ENCODE measurements at regions not wholly inside any gene's neighbourhood (a gene's known extent, or its start where the extent isn't known, plus 50 kb on each side); places are given as distances from the start of the nearest gene placed in this dataset.
"Not testable (repeated sequence)": the region's sequence is repeated elsewhere in the genome, so short reads cannot be mapped to it uniquely, and the experiment has no call there.

DNA sequence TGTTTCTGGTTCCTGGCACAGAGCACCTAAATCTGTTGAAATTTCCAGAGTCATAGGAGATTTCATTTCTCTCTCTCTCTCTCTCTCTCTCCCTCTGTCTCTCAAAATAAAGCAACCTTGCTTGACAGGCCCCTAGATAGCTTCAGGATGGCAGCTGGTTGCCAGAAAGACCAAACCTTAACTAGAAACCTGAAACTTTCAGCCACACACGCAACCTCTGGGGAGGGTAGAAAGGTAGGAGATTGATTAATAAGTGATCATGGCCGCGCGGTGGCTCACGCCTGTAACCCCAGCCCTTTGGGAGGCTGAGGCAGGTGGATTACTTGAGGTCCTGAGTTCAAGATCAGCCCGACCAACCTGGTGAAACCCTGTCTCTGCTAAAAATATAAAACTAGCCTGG, 1885.4 kb upstream of the CELF4 start:
- DNase-seq: no peak

DNA sequence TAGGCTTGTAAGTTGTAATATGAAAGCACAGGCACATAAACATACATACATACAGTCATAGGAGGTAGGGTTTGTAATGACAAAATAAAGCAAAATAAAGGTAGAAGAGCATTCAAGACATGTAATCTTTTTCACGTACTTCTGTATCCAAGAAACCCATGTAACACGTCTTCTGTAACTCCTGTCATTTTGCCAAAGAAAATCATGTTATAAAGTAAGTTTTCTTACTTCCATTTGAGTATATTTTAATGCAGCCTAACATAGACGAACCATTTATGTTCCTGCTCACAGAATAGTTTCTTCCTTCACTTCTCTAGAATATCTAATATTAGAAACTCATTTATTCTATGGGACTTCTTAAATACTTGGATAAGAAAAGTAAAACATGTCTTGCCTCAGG, 1884.0 kb upstream of the CELF4 start:
- no peak for DNase-seq

DNA sequence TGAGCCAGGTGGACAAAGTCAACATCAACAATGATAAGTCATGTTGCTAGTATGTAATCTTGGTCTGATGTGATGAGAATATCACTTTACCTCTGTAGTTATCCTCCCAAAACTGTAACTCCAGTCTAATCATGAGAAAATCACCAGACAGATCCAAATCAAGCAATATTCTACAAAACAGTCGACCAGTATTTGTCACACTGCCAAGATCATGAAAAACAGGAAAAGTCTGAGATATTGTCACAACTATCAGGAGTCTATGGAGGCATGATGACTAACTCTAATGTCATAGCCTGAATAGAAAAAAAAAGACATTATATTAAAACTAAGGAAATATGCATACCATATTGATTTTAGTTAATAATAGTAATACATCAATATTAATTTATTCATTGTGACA, 1883.3 kb upstream of the CELF4 start:
- DNase-seq: no peak

DNA sequence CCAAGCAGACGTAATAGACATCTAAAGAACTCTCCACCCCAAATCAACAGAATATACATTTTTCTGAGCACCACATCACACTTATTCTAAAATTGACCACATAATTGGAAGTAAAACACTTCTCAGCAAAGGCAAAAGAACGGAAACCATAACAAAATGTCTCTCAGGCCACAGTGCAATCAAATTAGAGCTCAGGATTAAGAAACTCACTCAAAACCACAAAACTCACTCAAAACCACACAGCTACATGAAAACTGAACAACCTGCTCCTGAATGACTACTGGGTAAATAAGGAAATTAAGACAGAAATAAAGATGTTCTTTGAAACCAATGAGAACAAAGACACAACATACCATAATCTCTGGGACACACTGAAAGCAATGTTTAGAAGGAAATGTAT, 1879.4 kb upstream of the CELF4 start:
- not testable (repeated sequence) for DNase-seq

DNA sequence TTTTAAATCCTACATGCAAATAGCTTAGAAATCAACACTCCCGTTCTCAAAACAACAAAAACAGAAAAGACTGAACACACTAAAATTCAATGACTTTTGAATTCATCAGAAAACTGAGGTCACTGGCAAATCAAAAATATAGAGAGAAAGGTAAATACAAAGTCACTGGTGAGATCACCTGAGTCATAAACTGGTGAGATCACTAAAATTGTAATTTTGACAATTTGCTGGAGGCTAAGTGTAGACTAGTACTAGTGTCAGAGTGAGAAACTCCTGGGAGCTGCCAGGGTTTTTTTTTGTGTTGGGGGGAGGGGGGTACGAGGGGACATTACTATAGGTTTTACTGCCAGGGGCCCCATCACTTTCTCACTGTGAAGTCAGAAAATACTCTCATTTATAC, 1876.0 kb upstream of the CELF4 start:
- DNase-seq: no peak

DNA sequence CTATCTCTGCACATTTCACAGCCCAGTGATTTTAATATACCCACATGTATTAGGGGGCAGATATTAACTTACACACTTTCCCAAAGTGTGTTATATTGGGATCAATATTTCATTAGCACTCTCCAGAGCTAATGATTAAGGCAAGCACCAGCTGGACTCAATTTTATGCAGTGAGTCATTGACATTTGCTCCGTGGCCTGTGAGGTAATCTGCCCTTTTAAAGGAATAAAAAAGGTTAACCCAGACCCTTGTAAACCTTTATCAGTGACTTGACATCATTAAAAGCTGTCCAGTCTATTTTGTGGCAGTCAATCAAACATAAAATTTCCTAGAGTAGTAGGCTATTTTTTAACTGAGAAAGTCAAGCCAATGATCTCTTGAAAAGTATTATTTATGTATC, 1870.4 kb upstream of the CELF4 start:
- DNase-seq: no peak

DNA sequence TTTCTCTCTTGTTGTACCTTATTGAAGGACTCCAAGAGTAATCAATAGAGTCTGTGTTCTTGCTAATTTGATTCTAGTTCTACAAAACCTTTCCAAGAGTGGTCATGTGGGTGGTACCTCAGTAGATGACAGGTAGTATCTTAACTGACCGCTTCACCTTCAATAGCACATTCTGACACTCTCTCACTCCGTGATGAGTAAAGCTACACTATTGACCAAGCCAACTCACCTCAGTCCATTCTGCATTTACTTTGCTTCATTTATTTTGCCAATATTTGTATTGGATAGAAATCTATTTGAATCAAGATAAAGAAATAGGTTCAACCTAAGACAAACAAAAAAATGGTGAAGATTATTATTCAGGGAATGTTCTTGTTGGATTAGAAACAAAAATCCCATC, 1869.6 kb upstream of the CELF4 start:
- no peak for DNase-seq

DNA sequence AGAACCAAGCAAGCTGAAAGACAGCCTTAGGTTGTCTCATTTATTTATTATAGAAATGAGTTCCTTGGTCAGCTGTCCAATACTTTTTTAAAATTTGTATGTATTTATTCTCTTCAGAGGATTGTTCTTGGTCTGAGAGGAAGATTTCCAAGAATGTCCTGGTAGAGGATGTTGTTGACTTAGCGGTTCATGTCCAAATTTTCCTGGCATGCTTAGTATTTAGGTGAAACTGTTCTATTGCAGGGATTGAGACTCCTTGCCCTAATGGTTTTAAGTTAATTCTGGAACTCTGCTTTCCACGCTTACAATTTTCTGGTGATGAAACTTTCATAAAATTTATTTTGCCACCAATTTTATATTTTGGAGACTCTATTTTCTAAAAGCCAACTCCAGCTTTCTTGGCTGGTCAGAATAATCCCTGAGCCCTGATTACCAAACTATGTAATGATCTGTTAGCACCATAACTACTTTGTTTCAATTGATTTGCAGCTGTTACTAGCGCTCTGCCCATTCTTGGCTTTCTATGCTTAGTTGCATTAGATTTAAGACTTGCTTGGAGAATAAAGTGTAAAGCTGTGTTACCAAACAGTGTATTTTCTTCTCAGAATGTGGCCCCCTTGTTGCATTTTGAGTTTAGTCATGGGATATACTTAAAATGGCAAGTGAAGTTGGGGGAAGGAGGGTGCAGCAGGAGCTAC, 1868.8 kb upstream of the CELF4 start:
- no peak for DNase-seq

DNA sequence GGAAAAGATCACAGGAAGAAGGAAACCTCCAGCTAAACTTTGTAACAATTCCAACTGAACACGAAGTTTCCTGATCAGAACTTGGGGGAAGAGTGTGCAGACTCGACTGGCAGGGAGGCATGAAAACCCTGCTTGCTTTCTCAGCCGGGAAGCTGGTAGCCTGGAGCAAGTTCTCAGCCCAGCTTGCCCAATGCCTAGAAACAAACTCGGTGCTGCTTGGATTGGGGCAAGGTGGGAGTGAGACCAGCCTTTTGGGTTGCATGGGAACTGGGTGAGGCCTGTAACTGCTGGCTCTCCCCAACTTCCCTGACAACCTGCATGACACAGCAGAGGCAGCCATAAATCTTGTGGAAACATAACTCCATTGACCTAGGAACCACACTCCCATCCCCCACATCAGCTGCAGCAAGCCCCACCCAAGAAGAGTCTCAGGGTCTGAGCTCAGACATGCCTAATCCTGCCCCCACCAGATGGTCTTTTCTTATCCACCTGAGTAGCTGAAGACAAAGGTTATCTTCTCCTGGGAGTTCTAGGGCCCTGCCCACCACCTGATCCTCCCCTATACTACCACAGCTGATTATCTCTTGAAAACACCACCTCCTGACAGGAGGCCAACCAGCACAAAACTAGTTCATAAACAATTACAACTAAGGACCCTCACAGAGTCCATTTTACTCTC, 1859.7 kb upstream of the CELF4 start:
- no peak for DNase-seq

DNA sequence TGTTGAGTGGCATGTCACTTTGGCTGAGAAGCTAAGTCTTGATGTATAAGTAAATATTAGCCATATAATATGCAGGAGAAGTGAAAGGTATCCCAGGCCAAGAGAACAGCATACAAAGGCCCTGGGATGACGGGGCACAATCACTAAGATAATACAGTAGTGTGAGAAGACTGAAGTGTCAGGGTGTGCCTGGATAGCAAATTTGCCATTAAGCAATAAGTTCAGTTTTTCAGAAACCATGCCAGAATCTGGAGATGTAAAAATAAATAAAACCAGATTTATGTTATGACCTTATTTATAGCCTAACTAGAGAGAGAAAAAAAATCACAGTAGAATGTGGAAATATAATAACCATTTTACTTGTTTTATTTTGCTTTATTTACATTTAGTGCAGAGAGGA, 1858.7 kb upstream of the CELF4 start:
- no peak for DNase-seq

DNA sequence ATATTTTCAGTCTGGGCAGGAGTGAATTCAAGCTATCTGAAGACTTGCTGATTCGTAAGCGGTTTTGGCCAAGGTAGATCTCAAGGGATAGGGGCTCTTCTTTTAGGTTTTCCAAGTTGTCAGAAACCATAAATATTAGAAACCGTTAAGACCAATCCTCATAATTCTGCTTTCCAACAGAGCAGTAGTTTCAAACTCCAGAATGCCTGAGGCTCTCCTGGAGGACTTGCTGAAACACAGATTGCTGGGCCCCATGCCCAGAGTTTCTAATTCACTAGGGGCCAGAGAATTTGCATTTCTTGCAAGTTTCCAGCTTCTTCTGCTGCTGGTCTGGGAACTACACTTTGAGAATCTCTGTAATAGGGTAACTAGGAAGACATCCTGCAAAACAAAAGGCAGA, 1855.7 kb upstream of the CELF4 start:
- no peak for DNase-seq

DNA sequence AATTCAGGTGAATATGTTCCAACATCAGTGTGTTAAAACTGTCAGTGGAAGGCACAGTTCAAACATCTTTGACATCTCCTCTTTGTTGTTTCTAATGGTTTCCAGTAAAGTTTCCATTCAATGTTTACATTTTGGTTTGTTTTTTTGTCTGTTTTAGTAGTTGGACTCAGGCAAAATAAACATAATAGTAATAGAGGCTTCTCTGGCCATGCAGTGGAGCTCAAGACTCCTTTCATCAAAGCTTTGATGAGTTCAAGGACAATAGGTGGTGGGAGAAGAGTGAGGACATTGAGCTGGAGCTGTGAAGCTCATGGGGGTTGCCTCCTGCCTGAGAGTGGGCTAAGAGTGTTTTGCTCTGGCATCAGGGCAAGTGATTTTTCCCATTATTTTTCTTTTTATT, 1853.7 kb upstream of the CELF4 start:
- no peak for DNase-seq

DNA sequence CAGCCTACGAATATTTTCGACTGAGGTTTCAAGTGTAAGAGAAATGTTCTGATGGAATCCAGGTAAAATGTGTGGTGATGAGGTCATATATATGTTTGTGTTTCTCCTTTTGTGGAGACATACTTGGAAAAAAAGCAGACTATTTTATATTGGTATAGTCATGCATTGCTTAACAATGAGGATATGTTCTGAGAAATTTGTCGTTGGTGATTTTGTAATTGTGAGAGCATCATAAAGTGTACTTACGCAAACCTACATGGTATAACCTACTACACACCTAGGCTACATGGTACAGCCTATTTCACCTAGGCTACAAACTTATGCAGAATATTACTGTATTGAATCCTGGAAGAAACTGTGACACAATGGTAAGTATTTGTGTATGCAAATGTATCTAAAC, 1849.9 kb upstream of the CELF4 start:
- no peak for DNase-seq

DNA sequence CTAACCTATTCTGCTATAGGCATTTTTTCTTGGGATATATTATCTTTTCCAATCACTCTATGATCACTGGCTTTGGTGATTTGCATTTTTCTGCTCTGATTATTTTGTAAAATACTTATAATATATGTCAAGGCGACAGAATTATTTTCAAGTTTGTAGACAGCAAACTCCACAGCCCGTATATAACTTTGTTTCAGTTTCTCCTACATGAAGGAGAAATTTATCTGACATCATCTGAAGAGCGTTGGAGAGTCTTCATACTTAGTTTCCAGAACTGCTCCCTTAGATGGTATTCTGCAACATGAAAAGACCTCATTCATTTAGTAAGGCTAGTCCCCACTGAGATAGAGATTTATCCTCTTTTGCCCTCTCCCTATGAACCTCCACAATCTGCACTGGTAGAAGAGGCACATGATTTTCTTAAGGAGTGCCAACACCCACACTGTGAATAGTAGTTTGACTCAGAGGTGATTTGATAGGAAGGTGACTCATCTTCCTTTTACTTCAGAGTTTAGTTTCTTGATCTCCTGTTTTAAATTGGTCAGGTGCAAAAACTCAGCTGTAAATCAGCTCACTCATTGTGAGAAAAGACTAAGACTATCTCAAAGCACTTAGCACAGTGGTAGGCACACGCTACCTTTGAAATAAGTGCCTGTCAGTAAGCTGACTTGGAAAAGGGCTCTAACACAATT, 1848.6 kb upstream of the CELF4 start:
- DNase-seq: no peak

DNA sequence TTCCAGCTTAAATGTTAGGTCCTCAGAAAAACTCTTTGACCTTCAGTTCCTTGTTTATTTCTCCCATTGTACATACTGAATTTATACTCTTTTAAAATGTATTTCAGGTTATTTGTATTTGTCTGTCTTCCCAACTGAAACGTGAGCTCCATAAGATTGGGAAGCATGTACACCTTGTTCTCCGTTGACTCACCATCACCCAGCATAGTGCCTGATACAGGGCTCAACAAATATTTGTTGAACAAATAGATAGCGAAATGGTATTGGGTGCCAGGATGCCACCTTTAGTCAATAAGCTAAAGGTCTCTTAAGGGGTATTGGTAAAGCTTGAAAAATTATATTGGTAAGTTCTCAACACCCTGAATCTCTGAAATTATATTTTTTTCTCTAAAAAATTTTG, 1841.3 kb upstream of the CELF4 start:
- no peak for DNase-seq

DNA sequence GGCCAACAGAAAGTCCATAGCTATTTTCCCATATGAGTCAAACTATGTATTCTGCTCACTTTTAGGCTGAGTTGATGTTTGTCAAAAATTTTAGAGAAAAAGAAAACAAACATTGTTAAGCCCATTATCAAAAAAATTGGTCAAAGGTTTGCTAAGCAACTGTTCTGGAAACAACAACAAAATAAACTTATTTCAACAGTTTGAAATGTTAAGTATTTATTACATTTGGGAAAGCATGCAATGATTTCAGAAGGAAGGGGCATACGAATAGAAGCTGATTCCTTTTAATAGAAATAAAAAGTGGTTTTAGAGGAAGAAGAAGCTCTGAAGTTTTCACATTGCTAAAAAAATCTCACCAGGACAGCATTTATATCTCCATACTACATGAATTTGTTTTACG, 1837.5 kb upstream of the CELF4 start:
- DNase-seq: no peak

DNA sequence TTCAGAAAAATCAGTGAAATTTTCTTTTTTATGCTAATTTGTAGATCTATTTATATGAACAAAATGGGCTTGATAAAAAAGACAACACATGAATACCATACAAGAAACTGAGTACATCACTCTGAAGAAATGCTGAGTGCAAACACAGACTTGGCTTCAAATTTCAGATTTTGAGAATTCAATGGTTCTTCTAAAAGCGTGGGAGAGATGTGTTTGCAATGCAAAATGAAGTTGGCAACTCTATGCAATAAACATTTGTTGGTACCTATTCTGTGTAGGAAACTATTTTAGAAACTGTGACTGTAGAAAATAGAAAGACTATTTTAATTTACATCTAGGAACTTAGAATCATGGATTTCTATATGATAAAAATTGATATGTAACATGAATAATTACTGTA, 1834.1 kb upstream of the CELF4 start:
- no peak for DNase-seq

DNA sequence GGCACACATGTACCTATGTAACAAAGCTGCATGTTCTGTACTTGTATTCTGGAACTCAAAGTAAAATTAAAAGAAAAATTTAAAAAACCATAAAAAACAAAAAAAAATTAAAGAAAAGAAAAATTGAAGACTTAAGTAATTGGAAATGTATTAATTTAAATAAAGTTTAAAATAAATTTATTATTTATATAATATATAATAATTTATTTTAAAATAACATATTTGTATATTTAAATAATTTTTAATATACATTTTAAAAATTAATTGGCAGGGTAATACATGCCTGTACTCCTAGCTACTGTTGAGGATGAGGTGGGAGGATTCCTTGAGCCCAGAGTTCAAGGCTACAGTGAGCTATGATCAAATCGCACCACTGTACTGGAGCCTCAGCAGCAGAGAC, 1830.6 kb upstream of the CELF4 start:
- no peak for DNase-seq

DNA sequence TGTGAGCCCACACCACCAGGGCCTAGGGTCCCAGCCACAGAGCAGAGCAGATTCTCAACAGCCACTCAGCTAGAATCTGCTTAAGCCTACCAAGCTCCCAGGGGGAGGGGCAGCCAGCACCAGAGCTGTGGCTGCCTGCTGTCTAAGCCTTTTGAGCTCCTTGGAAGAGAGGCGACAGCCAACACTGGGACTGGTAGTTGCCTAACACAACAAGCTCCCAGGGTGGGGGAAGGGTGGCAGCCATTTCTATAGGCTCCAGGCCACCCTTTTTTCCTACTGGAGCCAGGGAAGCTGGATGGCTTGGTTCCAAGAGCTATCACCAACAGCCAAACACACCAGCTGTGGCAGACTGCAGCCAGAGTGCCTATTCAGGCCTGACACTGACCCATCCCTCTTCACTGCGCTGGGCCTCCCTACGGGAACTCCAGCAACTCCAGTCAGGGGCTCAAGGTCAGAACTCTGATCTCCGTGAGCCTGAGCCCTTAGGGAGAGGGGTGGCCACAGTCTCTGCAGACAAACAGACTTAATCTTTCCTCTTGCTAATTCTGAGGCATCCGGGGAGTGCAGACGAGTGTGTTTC, 1824.3 kb upstream of the CELF4 start:
- DNase-seq: no peak

DNA sequence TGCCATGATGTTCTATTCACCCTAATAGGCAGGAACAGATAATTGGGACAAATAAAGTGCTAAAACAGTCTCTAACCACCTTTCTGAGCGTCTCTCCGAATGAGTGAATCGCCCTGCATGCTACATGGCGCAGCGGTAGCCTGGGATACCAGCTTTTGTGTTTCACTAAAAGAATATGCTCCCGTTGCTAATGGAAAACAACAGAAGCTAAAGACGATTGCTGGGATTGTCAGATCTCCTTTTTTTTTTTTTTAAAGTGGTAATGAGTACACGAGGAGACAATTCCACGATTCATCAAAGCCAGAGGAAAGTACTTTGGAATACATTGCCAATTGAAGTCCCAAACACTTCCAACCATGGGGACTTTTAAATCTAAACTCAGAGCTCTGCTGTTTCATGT, 1815.3 kb upstream of the CELF4 start:
- no peak for DNase-seq

DNA sequence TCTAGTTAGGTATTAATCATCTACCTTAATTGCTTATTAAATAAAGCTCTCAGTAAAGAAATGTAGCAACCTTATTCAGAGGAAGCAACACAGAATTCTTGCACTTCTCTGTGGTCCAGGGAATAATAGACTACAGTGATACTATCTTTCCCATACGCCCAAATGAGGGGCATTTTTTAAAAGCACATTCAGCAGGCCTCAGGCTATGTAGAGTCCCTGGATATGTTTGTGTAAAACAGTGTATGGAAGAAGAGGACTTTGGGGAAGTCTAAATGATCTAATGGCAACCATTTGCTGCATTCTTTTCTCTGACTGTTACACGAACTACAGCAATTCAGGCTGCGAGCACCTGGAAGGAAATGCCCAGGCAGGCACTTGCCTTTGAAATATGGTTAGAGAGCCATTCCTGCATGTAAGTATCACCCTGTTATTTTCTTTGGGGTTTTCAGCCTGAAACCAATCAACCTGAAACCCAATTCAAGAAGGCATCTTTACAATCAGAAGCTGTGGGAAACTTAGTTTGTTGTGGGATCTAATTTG, 1814.7 kb upstream of the CELF4 start:
- no peak for DNase-seq

DNA sequence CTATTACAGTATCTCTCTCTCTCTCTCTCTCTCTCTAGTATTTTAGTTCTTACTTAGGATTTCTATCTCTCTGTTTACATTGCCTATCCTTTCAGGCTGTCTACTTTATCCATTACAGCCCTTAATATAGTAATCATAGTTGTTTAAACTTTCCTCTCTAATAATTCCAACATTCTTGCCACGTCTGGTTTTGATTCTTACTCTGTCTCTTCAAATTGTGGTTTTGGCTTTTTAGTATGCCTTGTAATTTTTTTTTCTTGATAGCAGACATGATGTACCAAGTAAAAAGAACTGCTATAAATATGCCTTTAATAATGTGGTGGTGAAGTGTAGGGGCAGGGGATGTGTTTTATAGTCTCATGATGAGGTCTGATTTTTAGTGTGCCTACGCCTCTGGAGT, 1809.5 kb upstream of the CELF4 start:
- DNase-seq: no peak

DNA sequence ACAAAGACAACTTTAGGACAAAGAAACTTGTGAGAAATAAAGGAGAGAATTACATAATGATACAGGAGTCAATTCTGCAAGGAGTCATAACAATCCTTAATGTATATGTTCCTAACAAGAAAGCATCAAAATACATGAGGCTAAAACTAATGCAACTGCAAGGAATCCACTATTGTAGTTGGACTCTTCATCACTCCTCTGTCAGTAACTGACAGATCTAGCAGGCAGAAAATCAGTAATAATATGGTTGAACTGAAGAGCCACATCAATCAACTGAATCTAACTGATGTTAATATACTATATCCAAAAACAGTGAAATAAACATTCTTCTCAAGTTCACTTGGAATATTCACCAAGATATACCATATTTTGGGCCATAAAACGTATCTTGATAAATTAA, 1806.4 kb upstream of the CELF4 start:
- no peak for DNase-seq

DNA sequence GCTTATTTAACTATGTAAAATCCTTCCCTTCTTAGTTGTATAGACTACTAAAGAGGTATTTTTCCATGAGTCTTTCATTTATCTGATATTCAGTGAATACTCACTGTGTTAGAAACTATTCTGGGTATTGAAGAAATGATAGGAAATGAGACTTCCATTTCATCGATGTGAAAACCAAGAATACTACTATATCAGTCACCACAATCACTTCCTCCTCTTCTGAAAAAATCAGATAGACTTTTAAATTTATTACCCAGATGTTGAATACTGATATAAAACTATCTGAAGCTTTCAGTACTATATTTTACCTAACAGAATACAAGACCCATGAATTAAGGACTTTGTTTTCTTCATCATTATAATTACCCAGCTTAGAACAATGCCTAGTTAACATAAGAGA, 1801.1 kb upstream of the CELF4 start:
- no peak for DNase-seq
